Cardiac muscle cell (in vitro differentiated cells and primary cell): ENCODE measurements at regions not wholly inside any gene's neighbourhood (a gene's known extent, or its start where the extent isn't known, plus 50 kb on each side); places are given as distances from the start of the nearest gene placed in this dataset.

ENCODE experiments used
- DNase-seq, 2 donors: peaks; one replicate each; pipeline versions ENCODE4 v3.0.0 to v3.0.0-alpha.2; 2010 to 2017; ENCODE audit warnings: low read depth in 1 of 2, low spot score in 1 of 2
- H3K27ac ChIP-seq: fragments of 200-600 bp; sonication (generic); 2 replicates; pipeline ENCODE4 v1.5.1; 2016
- H3K27me3 ChIP-seq: fragments of 200-600 bp; sonication (generic); 2 replicates; pipeline ENCODE4 v1.6.0; 2016; ENCODE audit warnings: control low read depth
- H3K36me3 ChIP-seq: fragments of 200-600 bp; sonication (generic); 2 replicates; pipeline ENCODE4 v1.5.1; 2016; ENCODE audit warnings: control low read depth
- H3K4me1 ChIP-seq: fragments of 200-600 bp; sonication (generic); 2 replicates; pipeline ENCODE4 v1.8.1; 2017; ENCODE audit warnings: low read depth, mild to moderate bottlenecking, mixed run types
- H3K4me3 ChIP-seq: fragments of 200-600 bp; sonication (generic); 2 replicates; pipeline ENCODE4 v1.5.1; 2016; ENCODE audit warnings: mild to moderate bottlenecking
- H3K9me3 ChIP-seq: fragments of 200-600 bp; sonication (generic); 2 replicates; pipeline ENCODE4 v1.5.1; 2017; ENCODE audit warnings: low read depth, mild to moderate bottlenecking, control low read depth
- TF ChIP-seq, protein P1 (sequence below): IDR thresholded peaks from 2 replicates; pipeline ENCODE4 v1.5.1; 2012; ENCODE audit warnings: low read depth, mild to moderate bottlenecking, low read length

DNA sequence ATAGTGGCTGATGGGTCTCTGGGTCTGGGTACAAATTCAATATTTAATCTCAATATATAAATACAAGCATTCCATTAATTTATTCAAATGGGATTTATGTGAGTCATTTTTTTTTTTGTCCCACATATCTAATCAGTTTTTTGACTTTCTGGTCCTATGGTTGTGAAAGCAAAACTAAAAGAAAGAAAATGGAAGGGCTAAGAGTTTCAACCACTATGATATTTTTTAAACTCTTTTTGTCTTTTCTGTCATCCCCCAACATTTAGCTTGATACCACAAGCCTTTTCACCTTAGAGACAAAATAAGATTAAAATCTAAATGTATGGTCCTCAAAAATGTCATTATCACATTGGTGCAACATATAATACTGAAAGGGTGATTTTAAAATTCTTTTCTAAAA, 602.7 kb upstream of the CHRM3 start:
- Histone ChIP-seq H3K4me1 (no peaks in the 10 kb centered on the region), H3K27ac (no peak overlapping the region), H3K9me3 (no peaks in the 10 kb centered on the region), H3K4me3 (no peak overlapping the region), H3K27me3 (no peaks in the 10 kb centered on the region), H3K36me3 (no peaks in the 10 kb centered on the region)
- TF ChIP-seq, protein P1, sequence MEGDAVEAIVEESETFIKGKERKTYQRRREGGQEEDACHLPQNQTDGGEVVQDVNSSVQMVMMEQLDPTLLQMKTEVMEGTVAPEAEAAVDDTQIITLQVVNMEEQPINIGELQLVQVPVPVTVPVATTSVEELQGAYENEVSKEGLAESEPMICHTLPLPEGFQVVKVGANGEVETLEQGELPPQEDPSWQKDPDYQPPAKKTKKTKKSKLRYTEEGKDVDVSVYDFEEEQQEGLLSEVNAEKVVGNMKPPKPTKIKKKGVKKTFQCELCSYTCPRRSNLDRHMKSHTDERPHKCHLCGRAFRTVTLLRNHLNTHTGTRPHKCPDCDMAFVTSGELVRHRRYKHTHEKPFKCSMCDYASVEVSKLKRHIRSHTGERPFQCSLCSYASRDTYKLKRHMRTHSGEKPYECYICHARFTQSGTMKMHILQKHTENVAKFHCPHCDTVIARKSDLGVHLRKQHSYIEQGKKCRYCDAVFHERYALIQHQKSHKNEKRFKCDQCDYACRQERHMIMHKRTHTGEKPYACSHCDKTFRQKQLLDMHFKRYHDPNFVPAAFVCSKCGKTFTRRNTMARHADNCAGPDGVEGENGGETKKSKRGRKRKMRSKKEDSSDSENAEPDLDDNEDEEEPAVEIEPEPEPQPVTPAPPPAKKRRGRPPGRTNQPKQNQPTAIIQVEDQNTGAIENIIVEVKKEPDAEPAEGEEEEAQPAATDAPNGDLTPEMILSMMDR, result no peak
- no peak for DNase-seq

GRCh38 chr1:238779716-238780115, 606.7 kb upstream of the CHRM3 start:
- H3K4me1 ChIP-seq, result no peaks in the 10 kb centered on the region
- no peak overlapping the region for H3K4me3 ChIP-seq
- TF ChIP-seq, protein P1, result no peak
- H3K27me3 ChIP-seq, result no peaks in the 10 kb centered on the region
- H3K27ac ChIP-seq, result no peak overlapping the region
- no peaks in the 10 kb centered on the region for H3K9me3 ChIP-seq
- DNase-seq, result no peak
- no peaks in the 10 kb centered on the region for H3K36me3 ChIP-seq

GRCh38 chr1:238778113-238778512, 608.3 kb upstream of the CHRM3 start:
- no peaks in the 10 kb centered on the region for H3K27me3 ChIP-seq
- H3K27ac ChIP-seq, result no peak overlapping the region
- H3K4me3 ChIP-seq, result no peak overlapping the region
- H3K36me3 ChIP-seq, result no peaks in the 10 kb centered on the region
- no peaks in the 10 kb centered on the region for H3K9me3 ChIP-seq
- H3K4me1 ChIP-seq, result no peaks in the 10 kb centered on the region
- DNase-seq, result no peak
- TF ChIP-seq, protein P1, result no peak

GRCh38 chr1:238777551-238777950, 608.8 kb upstream of the CHRM3 start:
- H3K9me3 ChIP-seq, result no peaks in the 10 kb centered on the region
- no peak overlapping the region for H3K27ac ChIP-seq
- no peaks in the 10 kb centered on the region for H3K4me1 ChIP-seq
- no peak for DNase-seq
- TF ChIP-seq, protein P1, result no peak
- H3K4me3 ChIP-seq, result no peak overlapping the region
- H3K27me3 ChIP-seq, result no peaks in the 10 kb centered on the region
- no peaks in the 10 kb centered on the region for H3K36me3 ChIP-seq

DNA sequence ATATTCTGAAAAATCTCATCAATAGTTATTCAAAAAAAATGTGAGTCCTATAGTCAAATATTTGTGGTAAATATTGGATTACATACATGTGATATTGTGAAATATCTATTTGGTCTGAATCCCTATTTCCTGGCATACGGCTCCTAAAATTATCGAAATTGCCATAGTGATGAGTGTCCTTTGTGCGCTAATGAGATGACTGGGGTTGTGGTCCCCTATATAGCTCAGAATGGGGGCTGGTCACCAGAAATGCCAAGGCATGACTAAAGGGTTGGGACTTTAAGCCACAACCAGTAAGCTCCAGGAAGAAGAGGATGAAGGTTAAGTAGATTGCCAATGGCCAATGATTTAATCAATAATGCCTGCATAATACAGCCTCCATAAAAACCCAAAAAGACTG, 610.2 kb upstream of the CHRM3 start:
- H3K9me3 ChIP-seq, result no peaks in the 10 kb centered on the region
- no peaks in the 10 kb centered on the region for H3K4me1 ChIP-seq
- H3K27ac ChIP-seq, result no peak overlapping the region
- DNase-seq, result no peak
- no peaks in the 10 kb centered on the region for H3K27me3 ChIP-seq
- TF ChIP-seq, protein P1, result no peak
- H3K36me3 ChIP-seq, result no peaks in the 10 kb centered on the region
- H3K4me3 ChIP-seq, result no peak overlapping the region

DNA sequence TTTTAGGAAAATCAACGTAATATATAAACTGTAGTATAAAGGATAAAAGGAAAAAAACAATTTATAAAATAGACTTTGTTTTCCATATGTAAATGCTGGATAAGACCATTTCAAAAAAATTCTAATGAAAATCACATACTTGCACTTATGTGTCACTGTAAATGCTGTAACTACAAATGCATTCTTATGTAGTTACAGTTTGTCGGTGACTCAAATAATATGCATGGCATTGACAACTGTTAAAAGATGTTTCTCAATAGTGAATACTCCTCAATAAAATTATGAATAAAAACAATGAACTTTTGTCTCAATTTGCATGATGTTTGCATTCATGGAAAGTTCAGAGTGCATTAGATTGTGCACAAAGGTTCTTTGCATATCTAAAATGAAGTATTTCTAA, 614.0 kb upstream of the CHRM3 start:
- H3K4me3 ChIP-seq, result no peak overlapping the region
- no peak for DNase-seq
- no peaks in the 10 kb centered on the region for H3K27me3 ChIP-seq
- H3K4me1 ChIP-seq, result no peaks in the 10 kb centered on the region
- H3K36me3 ChIP-seq, result no peaks in the 10 kb centered on the region
- H3K27ac ChIP-seq, result no peak overlapping the region
- TF ChIP-seq, protein P1, result no peak
- no peaks in the 10 kb centered on the region for H3K9me3 ChIP-seq
